H9 (cell line): ENCODE measurements at regions not wholly inside any gene's neighbourhood (a gene's known extent, or its start where the extent isn't known, plus 50 kb on each side); places are given as distances from the start of the nearest gene placed in this dataset.

Experiments
- DNase-seq: peaks from one replicate; pipeline ENCODE4 v3.0.0-alpha.2; 2017
- H2AFZ ChIP-seq: one replicate; pipeline ENCODE4 v1.6.1; 2013; ENCODE audit warnings: mild to moderate bottlenecking, low read length, control low read depth, moderate library complexity
- H2AK5ac ChIP-seq: 2 replicates; pipeline ENCODE4 v1.6.1; 2013; ENCODE audit warnings: low read length, control low read depth, mixed read lengths; ENCODE audit not compliant: insufficient read length
- H2BK120ac ChIP-seq: one replicate; pipeline ENCODE4 v1.6.1; 2013; ENCODE audit warnings: low read depth, mild to moderate bottlenecking, low read length, control low read depth, inconsistent platforms; ENCODE audit not compliant: poor library complexity, severe bottlenecking
- H2BK12ac ChIP-seq: 2 replicates; pipeline ENCODE4 v1.6.1; 2013; ENCODE audit warnings: low read length, control low read depth, mixed read lengths, low read depth; ENCODE audit not compliant: insufficient read length
- H2BK15ac ChIP-seq: 2 replicates; pipeline ENCODE4 v1.6.1; 2013; ENCODE audit warnings: low read depth, low read length, control low read depth
- H2BK20ac ChIP-seq: one replicate; pipeline ENCODE4 v1.6.1; 2013; ENCODE audit warnings: low read depth, mild to moderate bottlenecking, low read length, control low read depth, inconsistent platforms; ENCODE audit not compliant: poor library complexity, severe bottlenecking
- H2BK5ac ChIP-seq: 2 replicates; pipeline ENCODE4 v1.6.1; 2013; ENCODE audit warnings: low read length, control low read depth, mixed read lengths; ENCODE audit not compliant: insufficient read length
- H3K14ac ChIP-seq: 2 replicates; pipeline ENCODE4 v1.6.1; 2013; ENCODE audit warnings: low read length, control low read depth; ENCODE audit not compliant: insufficient read depth
- H3K18ac ChIP-seq: 2 replicates; pipeline ENCODE4 v1.6.1; 2013; ENCODE audit warnings: low read depth, mild to moderate bottlenecking, mixed read lengths, low read length, control low read depth; ENCODE audit not compliant: insufficient read length
- H3K23ac ChIP-seq: 2 replicates; pipeline ENCODE4 v1.6.1; 2013; ENCODE audit warnings: low read length, control low read depth, mixed read lengths, low read depth; ENCODE audit not compliant: insufficient read length
- H3K23me2 ChIP-seq: 2 replicates; pipeline ENCODE4 v1.6.1; 2013; ENCODE audit warnings: low read depth, mild to moderate bottlenecking, mixed read lengths, low read length, control low read depth; ENCODE audit not compliant: insufficient read length, poor library complexity, severe bottlenecking
- H3K27ac ChIP-seq: 2 replicates; pipeline ENCODE4 v1.5.1; 2013; ENCODE audit warnings: low read length, control low read depth, mixed read lengths, low read depth; ENCODE audit not compliant: insufficient read length
- H3K27me3 ChIP-seq: 2 replicates; pipeline ENCODE4 v1.6.1; 2013; ENCODE audit warnings: low read length, control low read depth, inconsistent platforms; ENCODE audit not compliant: insufficient read depth
- H3K4ac ChIP-seq: 2 replicates; pipeline ENCODE4 v1.6.1; 2013; ENCODE audit warnings: low read depth, mild to moderate bottlenecking, control low read depth, inconsistent platforms, low read length, moderate library complexity
- H3K4me1 ChIP-seq: 2 replicates; pipeline ENCODE4 v1.6.1; 2013; ENCODE audit warnings: low read length, control low read depth, inconsistent platforms; ENCODE audit not compliant: insufficient read depth
- H3K4me2 ChIP-seq: 2 replicates; pipeline ENCODE4 v1.6.1; 2013; ENCODE audit warnings: low read length, control low read depth, mixed read lengths; ENCODE audit not compliant: insufficient read length, insufficient read depth
- H3K56ac ChIP-seq: 2 replicates; pipeline ENCODE4 v1.6.1; 2013; ENCODE audit warnings: low read depth, mild to moderate bottlenecking, mixed read lengths, low read length, control low read depth; ENCODE audit not compliant: insufficient read length
- H3K79me1 ChIP-seq: 2 replicates; pipeline ENCODE4 v1.6.1; 2013; ENCODE audit warnings: low read depth, mild to moderate bottlenecking, moderate library complexity, low read length, control low read depth, inconsistent platforms; ENCODE audit not compliant: insufficient read depth, poor library complexity, severe bottlenecking
- H3K79me2 ChIP-seq: 2 replicates; pipeline ENCODE4 v1.6.1; 2013; ENCODE audit warnings: low read length, control low read depth, inconsistent platforms; ENCODE audit not compliant: insufficient read depth
- H3K9ac ChIP-seq: 2 replicates; pipeline ENCODE4 v1.6.1; 2013; ENCODE audit warnings: low read length, control low read depth, mixed read lengths; ENCODE audit not compliant: insufficient read length; ENCODE audit errors: extremely low read depth
- H3K9me3 ChIP-seq: one replicate; pipeline ENCODE4 v1.6.1; 2013; ENCODE audit warnings: low read depth, low read length, inconsistent platforms; ENCODE audit not compliant: control insufficient read depth
- H3T11ph ChIP-seq: one replicate; pipeline ENCODE4 v1.6.1; 2013; ENCODE audit warnings: mild to moderate bottlenecking, low read length, control low read depth, inconsistent platforms
- H4K20me1 ChIP-seq: one replicate; pipeline ENCODE4 v1.6.1; 2013; ENCODE audit not compliant: control insufficient read depth, insufficient read length, insufficient read depth
- H4K5ac ChIP-seq: 2 replicates; pipeline ENCODE4 v1.6.1; 2013; ENCODE audit warnings: low read depth, mild to moderate bottlenecking, mixed read lengths, low read length, control low read depth; ENCODE audit not compliant: insufficient read length
- H4K8ac ChIP-seq: replicated peaks from 2 replicates; pipeline ENCODE4 v1.6.1; 2013; ENCODE audit warnings: low read length, control low read depth, mixed read lengths, low read depth; ENCODE audit not compliant: insufficient read length
- H4K91ac ChIP-seq: 2 replicates; pipeline ENCODE4 v1.6.1; 2013; ENCODE audit warnings: low read depth, mild to moderate bottlenecking, moderate library complexity, mixed read lengths, low read length, control low read depth; ENCODE audit not compliant: insufficient read length
- H3K27ac Mint-ChIP-seq, 3 experiments: 2 replicates in 2 of 3; 3 replicates in 1 of 3; pipeline ENCODE4 v1.8.0; 2020 to 2021; ENCODE audit warnings: mixed read lengths in 3 of 3, mild to moderate bottlenecking in 1 of 3, moderate library complexity in 1 of 3
- H3K27me3 Mint-ChIP-seq: 2 replicates; pipeline ENCODE4 v1.8.0; 2021; ENCODE audit warnings: low read depth, mild to moderate bottlenecking, moderate library complexity, mixed read lengths
- H3K36me3 Mint-ChIP-seq, 3 experiments: 2 replicates in 2 of 3; 3 replicates in 1 of 3; pipeline ENCODE4 v1.8.0; 2020 to 2021; ENCODE audit warnings: low read depth in 3 of 3, mixed read lengths in 3 of 3; ENCODE audit not compliant: insufficient read depth in 1 of 3
- H3K4me1 Mint-ChIP-seq, 2 experiments: 2 replicates each; pipeline ENCODE4 v1.8.0; 2020; ENCODE audit warnings: mixed read lengths in 2 of 2
- H3K4me3 Mint-ChIP-seq, 2 experiments: 2 replicates in 1 of 2; 3 replicates in 1 of 2; pipeline ENCODE4 v1.8.0; 2020 to 2021; ENCODE audit warnings: mild to moderate bottlenecking in 2 of 2, mixed read lengths in 2 of 2, moderate library complexity in 1 of 2
- H3K9me3 Mint-ChIP-seq, 2 experiments: 2 replicates in 1 of 2; 3 replicates in 1 of 2; pipeline ENCODE4 v1.8.0; 2020; ENCODE audit warnings: mild to moderate bottlenecking in 2 of 2, mixed read lengths in 2 of 2, moderate library complexity in 1 of 2
- CTCF ChIP-seq: fragments of 200-600 bp; sonication (generic); conservative IDR thresholded peaks from 3 replicates; pipeline ENCODE4 v1.8.0; 2021; ENCODE audit warnings: antibody characterized with exemption, mild to moderate bottlenecking
- WGBS: extraction: QIAGEN DNeasy Blood & Tissue Kit; methylation state at CpG from one replicate; pipeline ENCODE4 v1.1.7; 2013; ENCODE audit warnings: missing lambda C conversion rate, low lambda C conversion rate, mixed read lengths; ENCODE audit not compliant: insufficient read length; ENCODE audit errors: extremely low coverage; 5-methylcytosine and 5-hydroxymethylcytosine counted together

- no peak overlapping the region for H4K8ac ChIP-seq
- no peak overlapping the region for H3K27ac ChIP-seq
- no peak overlapping the region for H2AFZ ChIP-seq
- Mint-ChIP-seq H3K36me3 (peaks cover 0 to 10% (median 0%) of the 10 kb centered on the region in 3 experiments; a peak in 3 of 7 replicates), H3K9me3 (peaks cover 0 to 13% of the 10 kb centered on the region in 2 experiments; a peak in 3 of 5 replicates), H3K4me1 (no peaks in the 10 kb centered on the region), H3K4me3 (no peak overlapping the region), H3K27ac (no peak overlapping the region; a peak in 1 of 7 replicates), H3K27me3 (no peaks in the 10 kb centered on the region; the same call in 1 of the 2 replicates)
- TF ChIP-seq CTCF: no peak; the same call in 2 of the 3 replicates
- no peaks in the 10 kb centered on the region for H4K20me1 ChIP-seq
- no peak overlapping the region for H2BK12ac ChIP-seq
- H3K23me2 ChIP-seq: no peaks in the 10 kb centered on the region
- H3K4me2 ChIP-seq: no peak overlapping the region
- H3K14ac ChIP-seq: no peak overlapping the region
- no peak overlapping the region for H4K5ac ChIP-seq
- no peak overlapping the region for H3K4ac ChIP-seq
- no peak overlapping the region for H2AK5ac ChIP-seq
- WGBS: no CpG with 5 or more reads among the region's 2 CpGs
- H3K9me3 ChIP-seq: peaks cover 5% of the 10 kb centered on the region
- no peak overlapping the region for H2BK120ac ChIP-seq
- H3K79me2 ChIP-seq: no peaks in the 10 kb centered on the region
- DNase-seq: no peak
- no peak overlapping the region for H2BK20ac ChIP-seq
- H3K9ac ChIP-seq: no peak overlapping the region
- no peak overlapping the region for H4K91ac ChIP-seq
- H3K27me3 ChIP-seq: no peaks in the 10 kb centered on the region
- H2BK5ac ChIP-seq: no peak overlapping the region
- no peaks in the 10 kb centered on the region for H3K4me1 ChIP-seq
- H2BK15ac ChIP-seq: no peak overlapping the region
- H3K23ac ChIP-seq: no peak overlapping the region
- H3K56ac ChIP-seq: no peak overlapping the region
- H3K18ac ChIP-seq: no peak overlapping the region
- H3K79me1 ChIP-seq: no peaks in the 10 kb centered on the region
- no peak overlapping the region for H3T11ph ChIP-seq
Observed at GRCh38 chr17:15134363-15134762, 130.8 kb downstream of the PMP22 start.
